Osteoblast (primary cell): ENCODE measurements at regions not wholly inside any gene's neighbourhood (a gene's known extent, or its start where the extent isn't known, plus 50 kb on each side); places are given as distances from the start of the nearest gene placed in this dataset. TPM values are rescaled to one million over a fixed set of nuclear protein-coding genes. Genes with fewer than 3 reads are reported as not detected.
"Not testable (repeated sequence)": the region's sequence is repeated elsewhere in the genome, so short reads cannot be mapped to it uniquely, and the experiment has no call there.

Source experiments
- DNase-seq: peaks from one replicate; pipeline ENCODE4 v3.0.0; 2011; ENCODE audit warnings: low spot score, mixed read lengths; ENCODE audit not compliant: insufficient read length; ENCODE audit errors: missing footprints
- H2AFZ ChIP-seq: 2 replicates; pipeline ENCODE4 v1.6.0; 2011; ENCODE audit warnings: mild to moderate bottlenecking, low read length
- H3K27ac ChIP-seq: 2 replicates; pipeline ENCODE4 v1.5.1; 2011; ENCODE audit warnings: mild to moderate bottlenecking, low read depth, low read length, moderate library complexity
- H3K27me3 ChIP-seq: 2 replicates; pipeline ENCODE4 v1.6.0; 2012; ENCODE audit warnings: mild to moderate bottlenecking, control low read depth, inconsistent platforms, low read length, moderate library complexity; ENCODE audit not compliant: insufficient read depth
- H3K36me3 ChIP-seq: 2 replicates; pipeline ENCODE4 v1.5.1; 2011; ENCODE audit warnings: mild to moderate bottlenecking, low read length, control low read depth, moderate library complexity; ENCODE audit not compliant: insufficient read depth
- H3K4me1 ChIP-seq: 2 replicates; pipeline ENCODE4 v1.5.1; 2011; ENCODE audit warnings: mild to moderate bottlenecking, low read length, control low read depth, moderate library complexity; ENCODE audit not compliant: insufficient read depth
- H3K4me2 ChIP-seq: 2 replicates; pipeline ENCODE4 v1.6.0; 2011; ENCODE audit warnings: mild to moderate bottlenecking, low read length; ENCODE audit not compliant: insufficient read depth
- H3K4me3 ChIP-seq: fragments of 200-600 bp; sonication (generic); 3 replicates; pipeline ENCODE4 v1.5.1; 2012; ENCODE audit warnings: mild to moderate bottlenecking, low read length, inconsistent platforms; ENCODE audit not compliant: insufficient read depth
- H3K79me2 ChIP-seq: 2 replicates; pipeline ENCODE4 v1.6.0; 2012; ENCODE audit warnings: mild to moderate bottlenecking, low read length, control low read depth, inconsistent platforms; ENCODE audit not compliant: insufficient read depth
- H3K9me3 ChIP-seq: 2 replicates; pipeline ENCODE4 v1.5.1; 2011; ENCODE audit warnings: low read depth, low read length, control low read depth
- H4K20me1 ChIP-seq: 2 replicates; pipeline ENCODE4 v1.6.0; 2012; ENCODE audit warnings: mild to moderate bottlenecking, low read length, control low read depth; ENCODE audit not compliant: insufficient read depth
- CTCF ChIP-seq: IDR thresholded peaks from 2 replicates; pipeline ENCODE4 v1.5.1; 2011; ENCODE audit warnings: mild to moderate bottlenecking, low read depth, low read length, moderate library complexity; ENCODE audit errors: extremely low read depth
- small RNA-seq: library from RNA; depleted of rRNA; stranded (forward); fragments of <200 nt; gene quantifications from one replicate; pipeline ENCODE3, GENCODE V24; 2012

- no peaks in the 10 kb centered on the region for H3K79me2 ChIP-seq
- no peak for TF ChIP-seq CTCF
- no peak overlapping the region for H3K4me3 ChIP-seq
- no peaks in the 10 kb centered on the region for H3K9me3 ChIP-seq
- H2AFZ ChIP-seq: no peak overlapping the region
- no peaks in the 10 kb centered on the region for H3K36me3 ChIP-seq
- H3K4me2 ChIP-seq: no peak overlapping the region
- no peak overlapping the region for H3K27ac ChIP-seq
- peaks cover 13% of the 10 kb centered on the region for H3K4me1 ChIP-seq
- no peaks in the 10 kb centered on the region for H3K27me3 ChIP-seq
- H4K20me1 ChIP-seq: no peaks in the 10 kb centered on the region
- peak; percentile 59 for DNase-seq
These were observed 50.6 kb upstream of the GPC1 start for GRCh38 chr2:240384711-240385450.

GRCh38 chr2:240385451-240386161 is 49.9 kb upstream of the GPC1 start:
- peak; percentile 86 for DNase-seq
- peaks cover 13% of the 10 kb centered on the region for H3K4me1 ChIP-seq
- H3K4me2 ChIP-seq, H3K4me3 ChIP-seq, H3K79me2 ChIP-seq, H3K27ac ChIP-seq, H4K20me1 ChIP-seq, H3K36me3 ChIP-seq, H3K9me3 ChIP-seq, H3K27me3 ChIP-seq, H2AFZ ChIP-seq: not testable (repeated sequence)

Small RNAs in the stretch of these regions (small RNA-seq; reads per million reads assigned to genes)
- gene RF00012: not detected
